DND-41 (cell line): ENCODE measurements at regions not wholly inside any gene's neighbourhood (a gene's known extent, or its start where the extent isn't known, plus 50 kb on each side); places are given as distances from the start of the nearest gene placed in this dataset.

ENCODE experiments used
- EZH2 ChIP-seq: IDR thresholded peaks from 3 replicates; pipeline ENCODE4 v1.6.1; 2012; ENCODE audit warnings: borderline replicate concordance, low read depth, mild to moderate bottlenecking, moderate library complexity, low read length, inconsistent platforms; ENCODE audit not compliant: severe bottlenecking
- TF ChIP-seq, protein P1 (sequence below): IDR thresholded peaks from 2 replicates; pipeline ENCODE4 v1.5.1; 2012; ENCODE audit warnings: borderline replicate concordance, low read length, moderate library complexity, mild to moderate bottlenecking; ENCODE audit not compliant: poor library complexity, severe bottlenecking; ENCODE audit errors: extremely low read depth

- TF ChIP-seq, protein P1, sequence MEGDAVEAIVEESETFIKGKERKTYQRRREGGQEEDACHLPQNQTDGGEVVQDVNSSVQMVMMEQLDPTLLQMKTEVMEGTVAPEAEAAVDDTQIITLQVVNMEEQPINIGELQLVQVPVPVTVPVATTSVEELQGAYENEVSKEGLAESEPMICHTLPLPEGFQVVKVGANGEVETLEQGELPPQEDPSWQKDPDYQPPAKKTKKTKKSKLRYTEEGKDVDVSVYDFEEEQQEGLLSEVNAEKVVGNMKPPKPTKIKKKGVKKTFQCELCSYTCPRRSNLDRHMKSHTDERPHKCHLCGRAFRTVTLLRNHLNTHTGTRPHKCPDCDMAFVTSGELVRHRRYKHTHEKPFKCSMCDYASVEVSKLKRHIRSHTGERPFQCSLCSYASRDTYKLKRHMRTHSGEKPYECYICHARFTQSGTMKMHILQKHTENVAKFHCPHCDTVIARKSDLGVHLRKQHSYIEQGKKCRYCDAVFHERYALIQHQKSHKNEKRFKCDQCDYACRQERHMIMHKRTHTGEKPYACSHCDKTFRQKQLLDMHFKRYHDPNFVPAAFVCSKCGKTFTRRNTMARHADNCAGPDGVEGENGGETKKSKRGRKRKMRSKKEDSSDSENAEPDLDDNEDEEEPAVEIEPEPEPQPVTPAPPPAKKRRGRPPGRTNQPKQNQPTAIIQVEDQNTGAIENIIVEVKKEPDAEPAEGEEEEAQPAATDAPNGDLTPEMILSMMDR = no peak
- TF ChIP-seq EZH2 = no peak
Observed at GRCh38 chr11:112363527-112363926, 102.9 kb upstream of the PLET1 start.
